ENCODE measurements at regions not wholly inside any gene's neighbourhood (a gene's known extent, or its start where the extent isn't known, plus 50 kb on each side); places are given as distances from the start of the nearest gene placed in this dataset.
A peak's percentile ranks its signal among the peaks of the same experiment; 100 is the strongest.

DNA sequence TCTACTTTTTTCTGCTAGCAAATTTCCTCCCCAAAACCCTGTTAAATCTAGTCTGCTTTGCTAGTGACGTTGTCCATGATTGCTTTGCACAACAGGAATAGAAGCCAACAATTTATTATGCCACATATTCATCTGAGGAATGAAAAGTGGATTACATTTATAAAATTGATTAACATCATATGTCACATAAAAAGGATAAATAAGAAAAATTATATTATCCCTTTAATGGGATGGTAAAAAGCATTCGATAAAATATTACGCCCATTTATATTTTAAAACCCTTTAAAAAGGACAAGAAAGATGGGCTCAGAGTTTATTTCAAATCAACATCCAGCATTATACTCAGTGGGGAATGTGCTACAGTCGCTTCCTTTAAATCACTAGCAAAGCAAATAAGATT, 991.7 kb downstream of the DIAPH3 start:
- no peak overlapping the region for H3K27ac Mint-ChIP-seq (ENCODE audit: unreplicated experiment)
- DNase-seq (ENCODE audit: low read depth, low spot score), result no peak

DNA sequence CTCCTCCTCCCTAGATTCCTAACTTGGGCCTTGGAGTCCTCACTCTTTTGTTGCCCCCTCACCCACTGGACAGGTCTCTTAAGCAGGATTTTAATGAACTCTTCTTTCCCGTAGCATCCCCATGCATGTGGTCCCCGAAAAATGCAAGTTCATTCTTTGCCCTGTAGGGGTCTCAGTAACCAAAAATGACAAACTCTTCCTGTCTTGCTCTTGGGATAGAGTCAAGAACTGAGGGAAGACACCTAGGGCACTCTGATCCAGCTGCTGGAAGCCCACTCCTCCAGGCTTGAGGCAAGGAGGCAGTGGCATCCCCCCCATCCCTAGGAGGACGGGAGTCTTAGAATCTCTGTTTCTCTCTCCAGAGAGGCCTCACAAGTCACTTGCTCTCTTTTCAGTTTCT, 987.0 kb downstream of the DIAPH3 start:
- TF ChIP-seq, protein P1, sequence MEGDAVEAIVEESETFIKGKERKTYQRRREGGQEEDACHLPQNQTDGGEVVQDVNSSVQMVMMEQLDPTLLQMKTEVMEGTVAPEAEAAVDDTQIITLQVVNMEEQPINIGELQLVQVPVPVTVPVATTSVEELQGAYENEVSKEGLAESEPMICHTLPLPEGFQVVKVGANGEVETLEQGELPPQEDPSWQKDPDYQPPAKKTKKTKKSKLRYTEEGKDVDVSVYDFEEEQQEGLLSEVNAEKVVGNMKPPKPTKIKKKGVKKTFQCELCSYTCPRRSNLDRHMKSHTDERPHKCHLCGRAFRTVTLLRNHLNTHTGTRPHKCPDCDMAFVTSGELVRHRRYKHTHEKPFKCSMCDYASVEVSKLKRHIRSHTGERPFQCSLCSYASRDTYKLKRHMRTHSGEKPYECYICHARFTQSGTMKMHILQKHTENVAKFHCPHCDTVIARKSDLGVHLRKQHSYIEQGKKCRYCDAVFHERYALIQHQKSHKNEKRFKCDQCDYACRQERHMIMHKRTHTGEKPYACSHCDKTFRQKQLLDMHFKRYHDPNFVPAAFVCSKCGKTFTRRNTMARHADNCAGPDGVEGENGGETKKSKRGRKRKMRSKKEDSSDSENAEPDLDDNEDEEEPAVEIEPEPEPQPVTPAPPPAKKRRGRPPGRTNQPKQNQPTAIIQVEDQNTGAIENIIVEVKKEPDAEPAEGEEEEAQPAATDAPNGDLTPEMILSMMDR (conservative IDR thresholded peaks at IDR 0.05), result peak; percentile 32
- no peak for DNase-seq (ENCODE audit: low read depth, low spot score)
- no peaks in the 10 kb centered on the region for H3K27me3 Mint-ChIP-seq (ENCODE audit: low read depth)
- H3K4me3 Mint-ChIP-seq, result no peak overlapping the region
- H3K27ac Mint-ChIP-seq (ENCODE audit: unreplicated experiment), result no peak overlapping the region
- peaks cover 5% of the 10 kb centered on the region for H3K9me3 Mint-ChIP-seq
- H3K4me1 Mint-ChIP-seq, result no peaks in the 10 kb centered on the region
- H3K36me3 Mint-ChIP-seq (ENCODE audit: low read depth), result no peaks in the 10 kb centered on the region

More for the DNA sequence above, 991.7 kb downstream of the DIAPH3 start:
- Mint-ChIP-seq H3K9me3 (peaks cover 7% of the 10 kb centered on the region), H3K4me3 (no peak overlapping the region), H3K27me3 (ENCODE audit: low read depth) (no peaks in the 10 kb centered on the region), H3K4me1 (peaks cover 8% of the 10 kb centered on the region), H3K36me3 (ENCODE audit: low read depth) (no peaks in the 10 kb centered on the region)
- TF ChIP-seq, protein P1 (conservative IDR thresholded peaks at IDR 0.05), result no peak

DNA sequence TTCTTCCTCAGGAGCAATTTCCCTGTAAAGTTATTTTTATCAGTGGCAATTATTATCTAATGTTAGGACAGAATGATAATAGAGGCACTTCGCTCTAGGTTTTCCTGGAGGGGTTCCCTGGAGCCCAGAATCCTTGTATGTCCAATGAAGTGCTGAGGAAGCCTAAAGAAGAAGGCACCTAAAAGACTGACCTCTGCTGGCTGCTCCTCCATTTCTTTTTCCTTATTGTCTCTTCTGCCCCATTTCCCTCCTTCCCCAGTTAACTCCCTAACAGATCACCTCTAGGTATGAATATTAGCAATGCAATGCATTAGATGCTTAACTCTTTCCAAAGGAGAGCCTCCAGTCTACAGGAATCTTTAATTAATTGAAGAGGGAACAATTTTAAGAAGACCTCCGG, 985.4 kb downstream of the DIAPH3 start:
- DNase-seq (ENCODE audit: low read depth, low spot score), result no peak

DNA sequence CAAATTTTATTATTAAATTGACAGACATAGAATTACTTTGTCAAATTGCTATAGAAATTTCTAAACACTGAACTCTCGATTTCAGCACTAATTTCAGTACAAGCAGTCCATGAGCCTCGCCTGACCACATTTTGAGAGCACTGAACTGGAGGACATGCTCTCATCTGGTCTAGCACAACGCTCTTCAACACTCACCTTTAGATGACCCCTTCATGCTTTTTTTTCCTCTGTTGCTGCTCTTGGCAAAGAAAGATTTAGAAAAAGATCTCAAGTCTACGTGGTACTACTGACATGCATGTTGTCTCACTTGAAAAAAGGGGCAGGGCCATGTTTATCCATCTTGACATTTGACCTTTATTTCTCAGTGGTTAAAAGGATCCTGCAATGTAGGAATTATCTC, 981.5 kb downstream of the DIAPH3 start:
- Mint-ChIP-seq H3K9me3 (peaks cover 2% of the 10 kb centered on the region), H3K36me3 (ENCODE audit: low read depth) (no peaks in the 10 kb centered on the region), H3K4me1 (peaks cover 4% of the 10 kb centered on the region), H3K4me3 (no peak overlapping the region), H3K27ac (ENCODE audit: unreplicated experiment) (no peak overlapping the region), H3K27me3 (ENCODE audit: low read depth) (no peaks in the 10 kb centered on the region)
- TF ChIP-seq, protein P1 (conservative IDR thresholded peaks at IDR 0.05), result no peak
- DNase-seq (ENCODE audit: low read depth, low spot score), result no peak

More for the DNA sequence above, 985.4 kb downstream of the DIAPH3 start:
- Mint-ChIP-seq H3K4me1 (peaks cover 4% of the 10 kb centered on the region), H3K27me3 (ENCODE audit: low read depth) (no peaks in the 10 kb centered on the region), H3K9me3 (peaks cover 5% of the 10 kb centered on the region), H3K4me3 (no peak overlapping the region), H3K36me3 (ENCODE audit: low read depth) (no peaks in the 10 kb centered on the region), H3K27ac (ENCODE audit: unreplicated experiment) (no peak overlapping the region)
- TF ChIP-seq, protein P1 (conservative IDR thresholded peaks at IDR 0.05), result no peak

DNA sequence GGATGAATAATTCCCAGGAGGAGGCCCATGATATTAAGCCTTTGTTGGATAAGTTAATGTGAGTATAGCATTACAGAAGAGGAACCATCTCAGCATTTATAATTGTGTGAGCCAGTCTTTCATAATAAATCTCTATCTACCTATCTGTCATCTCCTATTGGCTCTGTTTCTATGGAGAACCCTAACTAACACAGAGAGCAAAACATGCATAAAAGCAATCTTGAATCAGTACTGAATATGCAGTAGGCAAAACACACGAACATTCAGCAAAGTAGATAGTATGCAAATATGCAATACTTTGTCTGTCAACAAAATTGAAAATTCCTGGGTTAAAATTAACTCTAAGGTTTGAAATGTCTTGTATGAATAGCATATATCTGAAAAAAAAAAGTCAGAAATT, 966.3 kb downstream of the DIAPH3 start:
- DNase-seq (ENCODE audit: low read depth, low spot score), result no peak
- Mint-ChIP-seq H3K27ac (ENCODE audit: unreplicated experiment) (no peak overlapping the region), H3K9me3 (peaks cover 13% of the 10 kb centered on the region), H3K36me3 (ENCODE audit: low read depth) (no peaks in the 10 kb centered on the region), H3K4me3 (no peak overlapping the region), H3K4me1 (no peaks in the 10 kb centered on the region), H3K27me3 (ENCODE audit: low read depth) (no peaks in the 10 kb centered on the region)
- TF ChIP-seq, protein P1 (conservative IDR thresholded peaks at IDR 0.05), result no peak

DNA sequence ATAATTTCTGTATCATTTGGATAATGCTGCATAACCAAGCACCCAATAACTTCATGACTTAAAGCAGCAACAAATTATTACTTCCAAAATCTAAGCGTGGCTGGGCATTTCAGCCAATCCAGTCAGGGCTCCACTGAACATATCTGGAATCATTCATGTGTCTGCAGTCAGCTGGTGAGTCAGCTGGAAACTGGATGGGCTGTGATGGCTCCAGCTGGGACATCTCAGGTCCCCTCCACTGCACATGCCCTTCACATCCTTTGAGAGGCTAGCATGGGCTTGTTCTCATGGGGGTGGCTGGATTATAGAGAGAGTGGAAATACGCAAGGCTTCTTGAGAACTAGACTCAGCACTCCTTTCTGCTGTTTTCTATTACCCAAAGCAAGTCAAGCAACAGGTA, 961.9 kb downstream of the DIAPH3 start:
- no peaks in the 10 kb centered on the region for H3K36me3 Mint-ChIP-seq (ENCODE audit: low read depth)
- TF ChIP-seq, protein P1 (conservative IDR thresholded peaks at IDR 0.05), result no peak
- H3K27me3 Mint-ChIP-seq (ENCODE audit: low read depth), result no peaks in the 10 kb centered on the region
- H3K4me1 Mint-ChIP-seq, result no peaks in the 10 kb centered on the region
- DNase-seq (ENCODE audit: low read depth, low spot score), result no peak
- H3K4me3 Mint-ChIP-seq, result no peak overlapping the region
- H3K9me3 Mint-ChIP-seq, result peaks cover 14% of the 10 kb centered on the region
- H3K27ac Mint-ChIP-seq (ENCODE audit: unreplicated experiment), result no peak overlapping the region
